ENCODE measurements at regions not wholly inside any gene's neighbourhood (a gene's known extent, or its start where the extent isn't known, plus 50 kb on each side); places are given as distances from the start of the nearest gene placed in this dataset.

- no peak for TF ChIP-seq FOSL1 (IDR thresholded peaks at IDR 0.05; ENCODE audit: low read depth)
- no peak for TF ChIP-seq CBX3 (IDR thresholded peaks at IDR 0.05; ENCODE audit: low read depth)
- no peak for TF ChIP-seq EGR1 (IDR thresholded peaks at IDR 0.05; ENCODE audit: low read depth)
- TF ChIP-seq CTCF (IDR thresholded peaks at IDR 0.05 in 2 of 3, conservative IDR thresholded peaks at IDR 0.05 in 1 of 3; ENCODE audit: borderline replicate concordance in 1 of 3, insufficient read depth in 1 of 3, low read depth in 2 of 3, low read length in 2 of 3): no peak
- no peak for TF ChIP-seq POLR2A (IDR thresholded peaks at IDR 0.05; ENCODE audit: borderline replicate concordance, extremely low read depth, insufficient read depth, insufficient read length)
- TF ChIP-seq ZBTB33 (IDR thresholded peaks at IDR 0.05; ENCODE audit: extremely low read depth, insufficient replicate concordance, low read length): no peak
- no peak for TF ChIP-seq JUND (IDR thresholded peaks at IDR 0.05)
- intact Hi-C loops (cut with micrococcal nuclease): no loop called here
- Histone ChIP-seq H3K4me3 (replicated peaks in 1 of 2; ENCODE audit: low read depth in 1 of 2, low read length in 2 of 2) (no peak overlapping the region), H3K9ac (ENCODE audit: low read length) (no peak overlapping the region), H3K36me3 (ENCODE audit: control insufficient read depth in 1 of 2, insufficient read depth in 2 of 2, low read length in 2 of 2) (no peaks in the 10 kb centered on the region), H4K20me1 (ENCODE audit: insufficient read depth) (no peaks in the 10 kb centered on the region), H3K4me2 (ENCODE audit: low read length) (no peak overlapping the region), H3K79me2 (ENCODE audit: insufficient read depth, low read length) (no peaks in the 10 kb centered on the region), H2AFZ (ENCODE audit: low read depth, low read length, poor library complexity, severe bottlenecking) (no peak overlapping the region), H3K27ac (ENCODE audit: low read depth, low read length) (no peak overlapping the region), H3K27me3 (ENCODE audit: insufficient read depth, low read length) (no peaks in the 10 kb centered on the region), H3K4me1 (ENCODE audit: control insufficient read depth in 1 of 2, insufficient read depth in 2 of 2, low read length in 2 of 2) (no peaks in the 10 kb centered on the region), H3K9me3 (ENCODE audit: control insufficient read depth in 1 of 2, insufficient read depth in 1 of 2, low read depth in 1 of 2, low read length in 2 of 2) (no peaks in the 10 kb centered on the region), H3K9me2 (ENCODE audit: insufficient read depth) (no peaks in the 10 kb centered on the region)
- DNase-seq (ENCODE audit: low read depth, low spot score) (no peak), ATAC-seq (no peak)
- no TSS peak for BruUV-seq (replicated peaks)
- CTCF ChIA-PET: no interaction called here
- RAD21 ChIA-PET (ENCODE audit: low non-redundant PET in 1 of 2, low total read pairs in 2 of 2, uncharacterized antibody in 2 of 2, unreplicated experiment in 2 of 2): no interaction called here
- POLR2A ChIA-PET: no interaction called here
Observed at GRCh38 chr7:112995059-112995824, 91.4 kb downstream of the GPR85 start.
